Suppressor macrophage treated with lipopolysaccharide for 4 hours (primary cell): ENCODE measurements at regions not wholly inside any gene's neighbourhood (a gene's known extent, or its start where the extent isn't known, plus 50 kb on each side); places are given as distances from the start of the nearest gene placed in this dataset.

ENCODE experiments used
- DNase-seq: peaks from one replicate; pipeline ENCODE4 v3.0.0-alpha.2; 2020

GRCh38 chrX:145178268-145178667 lies 69.0 kb upstream of the SPANXN1 start:
- no peak for DNase-seq

DNA sequence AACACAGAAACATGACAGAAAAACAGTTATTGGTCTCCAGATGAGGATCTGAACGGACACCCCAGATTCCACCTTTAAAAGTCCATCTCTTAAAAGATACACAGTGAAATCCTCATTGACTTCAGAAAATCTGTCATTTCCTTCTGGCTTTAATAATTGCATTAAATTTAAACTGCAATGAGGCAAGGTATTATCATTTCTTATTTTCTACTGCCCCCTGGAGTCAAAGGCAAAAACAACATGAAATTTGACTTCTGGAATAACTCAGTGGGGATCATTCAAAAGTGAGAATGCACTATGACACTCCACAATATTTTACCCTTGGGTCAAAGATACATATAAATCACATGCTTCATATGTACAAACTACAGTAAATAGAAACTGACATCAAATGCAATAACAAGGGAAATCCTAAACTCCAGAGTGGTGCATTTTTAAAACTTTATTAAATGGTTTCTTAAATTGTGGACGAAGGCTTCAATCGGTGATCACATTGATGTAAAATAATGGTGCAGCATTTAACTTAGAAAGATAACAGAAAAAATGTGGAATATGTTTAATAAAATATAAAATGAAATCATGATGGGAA lies 56.4 kb upstream of the SPANXN1 start:
- DNase-seq: peak; percentile 0
